ENCODE measurements at regions not wholly inside any gene's neighbourhood (a gene's known extent, or its start where the extent isn't known, plus 50 kb on each side); places are given as distances from the start of the nearest gene placed in this dataset.

GRCh38 chr1:118338936-118339335 lies 153.9 kb upstream of the SPAG17 start:
- TF ChIP-seq CTCF (IDR thresholded peaks at IDR 0.05) = no peak
- TF ChIP-seq POLR2A (IDR thresholded peaks at IDR 0.05) = no peak

Data from esophagus squamous epithelium (tissue), 4 donors.